Breast epithelium (tissue), 3 donors: ENCODE measurements at regions not wholly inside any gene's neighbourhood (a gene's known extent, or its start where the extent isn't known, plus 50 kb on each side); places are given as distances from the start of the nearest gene placed in this dataset.

Experiments used
- CTCF ChIP-seq, 3 donors: fragments of 450-650 bp; IDR thresholded peaks; one replicate each; pipeline ENCODE4 v1.5.1; 2016 to 2017; ENCODE audit warnings: antibody characterized with exemption in 3 of 3, mild to moderate bottlenecking in 3 of 3, moderate library complexity in 3 of 3
- POLR2A ChIP-seq: fragments of 450-650 bp; IDR thresholded peaks from one replicate; pipeline ENCODE4 v1.6.1; 2016; ENCODE audit warnings: antibody characterized with exemption, mild to moderate bottlenecking, moderate library complexity
- POLR2AphosphoS5 ChIP-seq, 3 donors: sonication (generic); formaldehyde crosslinking; IDR thresholded peaks; one replicate each; pipeline ENCODE4 v1.6.1; 2017; ENCODE audit warnings: antibody characterized with exemption in 3 of 3

GRCh38 chr6:11894212-11894611 lies 115.6 kb upstream of the ADTRP start:
- TF ChIP-seq CTCF (IDR thresholded peaks at IDR 0.05) = no peak
- TF ChIP-seq POLR2A = no peak
- no peak for TF ChIP-seq POLR2AphosphoS5 (IDR thresholded peaks at IDR 0.05)
